ENCODE measurements at regions not wholly inside any gene's neighbourhood (a gene's known extent, or its start where the extent isn't known, plus 50 kb on each side); places are given as distances from the start of the nearest gene placed in this dataset.
"Not testable (repeated sequence)": the region's sequence is repeated elsewhere in the genome, so short reads cannot be mapped to it uniquely, and the experiment has no call there.

- H3K9ac ChIP-seq (replicated peaks in 1 of 4; ENCODE audit: extremely low read depth in 1 of 4, low read depth in 3 of 4, low read length in 3 of 4); H3K14ac ChIP-seq (ENCODE audit: insufficient read length); H2BK15ac ChIP-seq (ENCODE audit: low read length); H4K5ac ChIP-seq (ENCODE audit: insufficient read length, low read depth, low read length); FAIRE-seq; H2BK120ac ChIP-seq (replicated peaks; ENCODE audit: low read depth, low read length); H3K23me2 ChIP-seq (ENCODE audit: low read depth, low read length); H4K91ac ChIP-seq (replicated peaks; ENCODE audit: insufficient read length, low read length); H3K27ac ChIP-seq (ENCODE audit: low read depth, low read length); H2BK20ac ChIP-seq (ENCODE audit: low read length); H2BK5ac ChIP-seq (ENCODE audit: low read depth, low read length); H3K79me2 ChIP-seq (ENCODE audit: control insufficient read depth in 1 of 2, insufficient read depth in 2 of 2, low read length in 2 of 2); H4K8ac ChIP-seq (ENCODE audit: extremely low read depth, insufficient read depth, low read length); DNase-seq (ENCODE audit: low read depth in 1 of 2, low spot score in 2 of 2); H4K20me1 ChIP-seq (replicated peaks in 1 of 2; ENCODE audit: control insufficient read depth in 1 of 2, insufficient read depth in 2 of 2, low read length in 2 of 2); H3K4me1 ChIP-seq (replicated peaks in 1 of 4; ENCODE audit: control insufficient read depth in 3 of 4, insufficient read depth in 4 of 4, low read length in 3 of 4); H3K79me1 ChIP-seq (ENCODE audit: low read depth, low read length); H3K4me3 ChIP-seq (ENCODE audit: extremely low read depth in 1 of 4, insufficient read depth in 2 of 4, low read depth in 3 of 4, low read length in 4 of 4); H3K18ac ChIP-seq (ENCODE audit: extremely low read depth, low read length); H3K4me2 ChIP-seq (ENCODE audit: insufficient read depth in 1 of 2, low read depth in 2 of 2, low read length in 2 of 2); H3K27me3 ChIP-seq (replicated peaks in 1 of 4; ENCODE audit: control insufficient read depth in 3 of 4, extremely low read depth in 1 of 4, insufficient read depth in 3 of 4, low read length in 3 of 4); POLR2A ChIA-PET (ENCODE audit: partially characterized antibody); H3K36me3 ChIP-seq (ENCODE audit: control insufficient read depth in 2 of 4, insufficient read depth in 4 of 4, low read length in 3 of 4); H3K9me3 ChIP-seq (ENCODE audit: insufficient read depth in 2 of 2, low read depth in 1 of 2, low read length in 1 of 2); H2AFZ ChIP-seq (ENCODE audit: low read length); H2BK12ac ChIP-seq (ENCODE audit: low read depth, low read length); H3K23ac ChIP-seq (ENCODE audit: insufficient read length); H2AK5ac ChIP-seq (ENCODE audit: low read depth, low read length); H3K56ac ChIP-seq (replicated peaks; ENCODE audit: insufficient read length, low read depth, low read length); H3K4ac ChIP-seq (replicated peaks; ENCODE audit: insufficient read length, low read depth, low read length): not testable (repeated sequence)
- 47% methylated on average over 3 of the region's 3 CpGs; no CpG with 5 or more reads in 1 of the 2 experiments for WGBS, 2 experiments (ENCODE audit: extremely low coverage in 1 of 2, insufficient coverage in 1 of 2, insufficient read length in 1 of 2, insufficient replicate concordance in 2 of 2, low coverage in 1 of 2, low lambda C conversion rate in 2 of 2, missing lambda C conversion rate in 1 of 2)
- CTCF ChIA-PET (ENCODE audit: partially characterized antibody), result interaction anchor here (1.4 to 2.4 kb wide), 3 partner anchors 11 to 46 kb away, joined by 4 to 13 read pairs (median 10); no protein-coding TSS in a partner anchor
Observed at GRCh38 chr12:54713876-54714275, 65.7 kb upstream of the DCD start.
